ENCODE measurements at regions not wholly inside any gene's neighbourhood (a gene's known extent, or its start where the extent isn't known, plus 50 kb on each side); places are given as distances from the start of the nearest gene placed in this dataset.

DNA sequence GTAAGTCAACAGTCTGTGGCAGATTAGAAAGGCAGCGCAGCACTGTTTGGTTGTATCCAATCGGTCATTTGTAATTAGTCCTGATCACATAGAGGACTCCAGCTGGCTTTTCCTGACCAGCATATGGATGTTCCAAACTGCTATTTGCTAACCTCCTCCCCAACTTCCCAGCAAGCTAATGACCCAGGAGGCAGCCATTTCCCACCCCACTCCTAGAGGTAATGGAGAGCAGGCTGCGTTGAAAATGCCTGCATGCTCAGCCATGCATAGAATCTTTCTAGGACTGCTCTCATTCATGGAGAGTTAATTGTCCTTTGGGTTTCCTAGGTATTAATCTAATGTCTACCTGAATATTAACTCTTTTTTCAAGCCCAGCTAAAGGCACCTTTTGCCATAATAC, 850.6 kb upstream of the WWC1 start:
- peak in 1 of 2 experiments; percentile 0 for DNase-seq

DNA sequence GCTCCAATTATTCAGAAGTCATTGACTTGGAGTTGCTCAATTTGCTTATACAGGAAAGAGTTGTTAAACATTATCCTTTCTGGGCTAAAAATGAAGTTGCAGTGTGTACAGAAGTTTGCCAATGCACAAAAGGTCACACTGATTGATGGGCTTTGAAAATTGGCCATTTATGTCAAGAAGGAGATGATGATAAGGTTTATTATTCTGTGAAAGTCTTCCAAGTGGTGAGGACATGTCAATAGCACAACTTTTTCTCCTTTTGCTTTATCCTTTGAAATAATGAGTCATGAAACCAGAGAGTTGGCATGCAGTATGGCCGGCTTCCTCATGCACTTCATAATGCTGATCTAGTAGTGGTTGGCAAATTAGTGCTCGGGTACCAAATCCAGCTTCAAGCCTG, 848.5 kb upstream of the WWC1 start:
- no peak for DNase-seq

DNA sequence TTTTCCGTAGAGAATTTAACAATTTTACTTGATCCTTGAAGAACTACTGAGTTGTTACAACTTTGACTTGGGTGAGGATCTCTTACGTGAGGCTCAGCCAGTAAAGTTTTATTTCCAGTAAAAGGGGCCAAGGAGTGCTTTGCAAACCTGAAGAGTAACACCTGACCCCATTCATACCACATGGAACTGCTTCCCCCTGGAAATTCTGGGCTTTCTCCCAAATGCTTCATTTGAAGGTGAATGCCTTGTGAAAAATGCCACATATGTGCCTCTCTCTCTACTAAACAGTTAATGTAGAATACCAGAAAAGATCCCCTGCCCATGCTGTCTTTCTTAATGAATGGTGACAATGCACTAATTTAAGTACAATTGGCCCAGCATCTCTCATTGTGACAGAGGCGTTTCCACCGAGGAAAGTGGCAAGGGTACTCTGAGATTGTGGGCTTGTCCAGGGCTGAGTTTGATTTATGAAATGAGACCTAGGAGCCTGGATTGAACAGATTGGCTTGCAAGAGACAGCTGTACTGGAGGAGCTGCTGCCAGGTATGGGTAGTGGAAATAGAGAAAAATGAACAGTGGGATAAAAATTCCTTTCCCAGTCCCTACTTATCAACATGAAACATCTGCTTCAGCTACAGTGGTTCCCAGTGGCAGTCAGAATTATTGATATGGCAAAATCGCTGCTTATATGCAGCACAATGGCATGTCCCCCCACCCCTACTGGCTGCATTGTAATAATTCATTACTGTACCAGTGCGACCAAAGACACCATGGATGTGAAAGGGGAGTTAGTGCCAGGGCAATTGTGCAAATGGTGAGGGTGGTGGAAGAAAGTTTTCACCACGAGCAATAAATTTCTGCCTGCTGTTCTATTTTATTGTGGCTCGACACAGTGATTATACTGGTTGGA, 843.7 kb upstream of the WWC1 start:
- no peak for DNase-seq

DNA sequence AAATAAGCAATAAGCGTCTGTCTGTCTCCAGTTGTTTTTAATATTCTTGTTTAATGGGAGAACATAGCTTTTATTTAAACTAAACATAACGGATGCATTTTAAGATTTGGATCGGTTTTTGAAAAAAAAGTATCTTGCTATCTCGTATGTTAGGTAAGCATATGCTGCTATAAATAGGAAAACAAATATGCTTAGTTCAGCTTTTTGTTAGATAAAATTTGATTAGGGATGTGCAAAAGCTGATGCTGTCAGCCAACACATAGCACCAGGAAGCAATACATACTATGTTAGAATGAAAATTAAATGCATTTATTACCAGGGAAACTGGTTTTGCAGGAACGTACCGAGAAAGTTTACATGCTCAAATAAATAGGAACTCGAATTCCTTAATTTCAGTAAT, 843.1 kb upstream of the WWC1 start:
- no peak for DNase-seq

DNA sequence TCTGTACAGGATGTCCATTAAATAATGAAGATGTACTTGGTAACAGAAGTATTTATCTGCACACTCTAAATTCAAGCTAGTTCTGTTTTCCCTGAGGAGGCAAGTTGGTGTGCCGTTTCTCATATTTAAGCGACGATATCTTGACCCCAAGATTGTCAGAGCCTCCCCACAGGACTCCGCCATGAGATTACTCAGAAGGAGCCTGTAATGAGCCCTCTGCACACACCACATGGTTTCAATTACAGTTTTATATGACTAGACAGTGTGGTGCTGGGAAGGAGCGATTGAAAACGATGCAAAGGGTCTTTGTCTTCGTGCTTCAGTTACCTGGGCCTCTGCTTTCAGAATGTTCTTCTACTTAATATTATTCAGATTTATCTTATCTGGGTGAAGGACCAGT, 840.4 kb upstream of the WWC1 start:
- DNase-seq = no peak

DNA sequence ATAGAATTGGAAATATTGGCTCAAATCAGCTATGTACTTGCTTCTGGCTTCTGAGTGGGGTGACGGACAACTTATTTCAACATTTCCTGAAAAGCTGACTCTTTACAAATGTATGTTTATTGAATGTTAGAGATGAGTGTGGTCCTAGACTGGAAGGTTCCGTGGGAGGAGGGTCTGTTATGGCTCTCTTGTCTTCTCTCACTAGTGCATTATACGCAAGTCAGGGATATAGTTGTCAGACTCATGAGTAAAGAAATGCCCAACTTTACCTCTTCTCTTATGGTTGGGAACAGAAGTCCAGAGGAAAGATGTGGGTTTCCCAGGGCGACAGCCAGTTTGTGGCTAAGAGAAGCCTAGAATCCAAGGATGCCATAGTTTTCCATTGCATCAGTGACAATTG, 839.3 kb upstream of the WWC1 start:
- no peak for DNase-seq

DNA sequence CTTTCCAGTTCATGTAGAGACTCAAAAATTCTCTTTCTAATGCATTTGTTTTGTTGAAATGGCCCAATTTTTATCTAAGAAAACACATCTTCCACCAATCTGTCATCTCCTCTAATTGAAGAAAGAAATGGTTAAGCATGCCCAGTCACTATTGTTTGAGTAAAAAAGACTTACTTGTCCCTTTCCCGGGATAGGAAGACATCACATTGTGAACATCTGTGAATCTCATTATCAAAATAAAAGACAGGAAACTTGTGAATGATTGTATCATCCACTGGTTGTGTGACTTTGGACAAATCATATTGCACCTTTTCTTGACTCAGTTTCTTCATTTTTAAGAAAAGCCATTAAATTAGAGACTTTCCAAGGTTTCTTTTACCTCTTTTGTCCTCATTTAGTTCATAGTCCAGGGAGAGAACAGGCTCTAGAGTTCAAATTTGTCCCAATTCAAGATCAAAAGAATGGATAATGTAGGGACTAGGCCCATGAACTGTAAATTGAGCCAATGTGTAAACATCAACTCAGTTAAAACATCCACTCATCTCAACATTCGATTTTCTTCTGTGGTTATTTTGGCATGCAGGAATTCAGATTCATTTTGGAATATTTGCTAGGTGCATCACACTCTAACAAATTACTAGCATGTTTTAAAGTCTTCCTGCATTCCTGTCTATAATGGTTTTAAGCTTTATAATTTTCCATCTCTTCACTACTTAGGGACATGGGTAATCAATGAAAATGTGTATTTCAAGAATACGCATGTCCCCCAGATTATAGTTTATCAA, 838.0 kb upstream of the WWC1 start:
- no peak for DNase-seq

DNA sequence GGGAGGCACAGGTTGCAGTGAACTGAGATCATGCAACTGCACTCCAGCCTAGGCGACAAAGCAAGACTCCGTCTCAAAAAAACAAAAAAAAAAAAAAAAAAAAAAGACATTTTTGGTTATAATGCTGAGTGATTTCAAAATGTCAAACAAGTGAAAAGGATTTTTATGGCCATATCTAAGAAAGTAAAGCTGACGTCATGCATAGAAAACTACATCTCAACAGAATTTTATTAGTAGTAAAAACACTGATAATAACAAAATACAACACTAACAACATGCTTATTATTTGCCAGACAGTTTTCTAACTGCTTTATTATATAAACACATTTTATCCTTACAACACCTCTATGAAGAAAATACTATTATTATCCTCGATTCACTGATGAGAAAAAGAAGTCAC, 833.0 kb upstream of the WWC1 start:
- no peak for DNase-seq

DNA sequence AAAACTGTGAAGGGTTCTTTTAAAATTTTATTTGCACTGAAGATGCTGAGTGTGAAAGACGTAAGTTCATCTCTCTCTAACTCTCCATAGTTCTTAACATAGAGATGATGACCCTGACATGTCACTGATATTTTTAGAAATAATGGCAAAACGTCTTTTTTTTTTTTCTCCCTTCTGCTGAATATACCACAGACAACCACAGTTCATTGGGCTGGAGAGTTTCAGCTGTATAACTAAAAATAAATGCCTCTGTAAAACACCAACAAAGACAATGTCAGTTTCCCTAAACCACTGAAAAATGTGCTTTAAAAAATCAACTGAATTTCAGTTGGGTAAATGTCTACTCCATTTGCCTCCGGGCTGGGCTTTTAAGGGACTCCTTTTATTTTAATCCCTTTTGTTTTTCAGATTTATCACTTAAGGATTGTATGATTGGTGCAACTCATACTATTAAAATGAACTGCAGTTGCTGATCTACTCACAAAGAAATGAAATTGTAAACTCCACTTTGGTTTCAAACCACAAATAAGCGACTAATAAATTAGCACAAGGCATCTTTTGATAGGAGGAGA, 830.9 kb upstream of the WWC1 start:
- no peak for DNase-seq

DNA sequence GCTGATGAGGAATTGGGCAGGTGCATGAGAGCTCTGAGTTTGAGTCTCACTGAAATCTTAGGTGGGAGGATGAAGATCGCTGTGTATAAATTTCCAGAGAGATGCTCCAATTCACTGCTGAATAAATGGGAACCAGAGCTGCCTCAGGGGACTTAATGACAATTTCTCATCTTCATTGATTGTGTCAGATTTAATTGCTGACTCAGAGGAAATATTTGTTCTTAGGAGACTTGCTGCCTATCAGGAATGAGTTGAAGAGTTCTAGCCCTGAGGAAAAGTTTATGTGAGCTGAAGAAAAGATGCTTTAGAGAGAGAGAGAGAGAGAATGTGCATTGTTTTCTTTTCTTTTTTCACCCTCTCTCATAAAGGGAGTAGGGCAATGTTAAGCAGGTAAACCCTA, 827.5 kb upstream of the WWC1 start:
- no peak for DNase-seq

DNA sequence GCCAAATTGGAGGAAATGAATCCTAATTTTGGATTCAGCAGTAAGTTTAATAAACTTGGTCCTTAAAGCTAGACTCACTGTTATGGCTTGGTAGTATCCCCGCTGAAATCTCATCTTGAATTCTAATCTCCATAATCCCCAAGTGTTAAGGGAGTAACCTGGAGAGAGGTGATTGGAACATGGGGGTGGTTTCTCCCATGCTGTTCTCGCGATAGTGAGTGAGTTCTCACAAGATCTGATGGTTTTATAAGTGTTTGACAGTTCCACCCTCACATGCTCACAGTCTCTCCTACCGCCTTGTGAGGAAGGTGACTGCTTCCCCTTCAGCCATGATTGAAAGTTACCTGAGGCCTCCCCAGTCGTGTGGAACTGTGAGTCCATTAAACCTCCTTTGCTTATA, 824.5 kb upstream of the WWC1 start:
- DNase-seq = no peak

DNA sequence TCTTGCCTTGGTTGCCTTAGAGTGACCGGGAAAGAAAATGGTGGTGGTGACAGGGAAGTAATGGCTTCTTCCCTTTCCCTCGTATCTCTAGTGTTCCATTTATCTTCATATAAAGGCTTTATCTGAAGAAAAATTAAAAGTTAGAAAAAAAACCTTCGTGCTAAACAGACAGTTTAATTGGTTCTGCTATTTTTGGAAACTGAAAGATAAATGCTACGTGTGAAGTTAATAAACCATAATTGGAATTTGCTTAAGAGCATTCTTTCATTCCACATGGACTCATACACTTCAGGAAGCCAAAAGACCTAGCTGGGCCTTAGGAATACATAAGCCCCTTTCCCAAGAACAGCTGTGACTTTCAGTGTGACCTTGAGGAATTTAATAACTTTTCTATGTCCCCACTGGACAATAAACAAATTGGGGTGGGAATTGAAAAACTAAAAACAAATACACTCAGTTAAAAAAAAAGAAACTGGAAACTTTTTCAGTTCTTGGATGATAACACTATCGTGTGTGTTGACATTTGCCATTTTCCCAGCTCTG, 818.8 kb upstream of the WWC1 start:
- DNase-seq = no peak

DNA sequence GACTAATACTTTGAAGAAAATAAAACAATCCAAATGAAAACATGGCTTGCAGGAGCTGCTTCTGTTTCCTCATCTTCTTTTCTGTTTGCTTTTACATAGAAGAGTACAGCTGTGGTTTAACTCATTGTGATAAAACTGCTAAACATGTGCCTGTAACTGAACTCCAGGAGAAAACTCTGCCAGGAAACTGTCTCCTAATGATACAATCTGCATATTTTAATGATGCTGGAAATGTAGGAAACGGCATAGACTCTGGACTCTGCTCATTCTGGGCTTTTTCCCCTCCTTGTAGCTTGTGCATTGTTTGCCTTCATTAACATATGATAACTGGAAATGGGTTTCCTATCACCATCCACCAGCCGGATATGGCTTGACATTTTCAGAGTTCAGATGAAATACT, 813.3 kb upstream of the WWC1 start:
- no peak for DNase-seq

DNA sequence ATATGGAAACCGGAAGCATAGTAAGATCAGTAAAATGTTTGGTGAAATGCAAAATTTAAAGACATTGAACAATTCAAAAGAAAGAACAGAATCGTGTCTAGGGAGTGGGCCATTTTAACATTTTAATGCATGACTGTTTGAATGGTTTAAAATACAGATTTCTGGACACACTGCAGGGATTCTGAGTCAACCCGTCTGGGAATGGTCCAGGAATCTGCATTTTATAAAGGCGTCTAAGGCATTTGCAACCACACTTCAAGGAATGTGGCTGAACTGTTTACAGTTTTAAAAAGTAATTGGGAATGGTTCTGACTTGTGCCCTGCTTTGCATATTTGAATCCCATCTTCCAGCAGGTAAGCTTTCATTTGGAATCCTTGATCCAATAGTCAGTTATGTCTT, 811.7 kb upstream of the WWC1 start:
- no peak for DNase-seq

DNA sequence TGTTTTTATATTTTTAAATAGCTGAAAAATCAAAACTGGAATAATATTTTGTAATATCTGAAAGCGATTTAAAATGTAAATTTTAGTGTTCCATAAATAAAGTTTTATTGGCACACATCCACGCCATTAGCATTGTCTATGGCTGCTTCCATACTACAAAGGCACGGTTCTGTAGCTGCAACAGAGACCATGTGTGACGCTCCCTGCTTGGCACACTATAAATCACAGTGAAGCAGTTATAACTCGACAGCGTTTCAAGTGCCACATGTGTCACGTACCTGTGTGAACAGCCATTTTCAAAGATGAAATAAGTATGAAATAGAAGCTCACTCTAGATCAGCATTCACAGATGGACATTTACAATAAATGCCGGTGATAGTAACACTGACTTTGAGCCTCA, 810.1 kb upstream of the WWC1 start:
- DNase-seq = no peak

DNA sequence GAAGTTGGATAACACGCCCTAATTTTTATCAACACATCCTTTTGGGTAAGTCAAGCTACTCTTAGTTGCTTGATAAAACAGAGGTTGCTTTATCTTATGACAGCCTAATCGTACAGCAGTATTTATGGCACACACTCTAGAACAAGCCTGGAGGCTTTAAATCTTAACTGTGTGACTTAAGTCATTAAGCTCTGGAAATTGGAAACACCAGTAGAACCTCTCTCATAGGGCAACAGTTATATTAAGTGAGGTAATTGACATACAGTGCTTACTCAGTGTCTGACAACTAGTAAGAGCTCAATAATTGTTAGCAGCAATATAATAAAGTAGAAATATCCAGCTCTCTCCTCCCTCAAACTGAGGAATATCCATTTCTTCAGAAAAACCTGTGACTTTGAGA, 808.9 kb upstream of the WWC1 start:
- DNase-seq = no peak

DNA sequence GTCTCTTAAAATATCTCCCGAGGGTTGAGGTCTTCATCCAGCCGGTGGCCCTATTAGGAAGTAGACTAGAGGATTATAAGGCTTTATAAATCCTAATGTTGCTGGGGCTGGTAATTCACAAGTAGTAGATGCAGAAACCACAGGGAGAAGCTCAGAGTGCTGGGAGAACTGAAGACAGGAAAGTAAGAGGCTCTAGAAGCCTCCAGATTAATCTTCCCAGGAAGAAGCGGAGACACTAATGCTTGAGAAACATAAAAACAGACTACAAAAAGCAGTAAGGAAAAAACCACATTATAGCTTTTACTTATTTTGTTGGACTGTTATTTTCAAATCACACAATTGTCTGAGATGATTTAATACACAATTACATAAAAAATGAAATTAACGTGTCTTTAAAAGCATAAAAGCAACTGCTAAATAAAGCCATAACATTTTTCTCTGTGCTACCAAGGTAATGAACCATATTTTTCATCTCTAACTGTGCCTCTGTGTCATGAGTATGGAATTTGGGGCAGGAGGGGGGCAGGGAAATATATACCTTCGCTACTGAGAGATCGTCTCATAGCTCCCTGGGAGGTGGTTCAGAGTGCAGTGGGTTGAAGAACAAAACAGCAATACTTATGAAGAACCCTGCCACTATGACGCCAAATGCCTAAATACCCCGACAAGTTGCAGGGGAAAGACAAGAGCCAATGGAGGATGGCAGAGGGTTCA, 806.2 kb upstream of the WWC1 start:
- no peak for DNase-seq

DNA sequence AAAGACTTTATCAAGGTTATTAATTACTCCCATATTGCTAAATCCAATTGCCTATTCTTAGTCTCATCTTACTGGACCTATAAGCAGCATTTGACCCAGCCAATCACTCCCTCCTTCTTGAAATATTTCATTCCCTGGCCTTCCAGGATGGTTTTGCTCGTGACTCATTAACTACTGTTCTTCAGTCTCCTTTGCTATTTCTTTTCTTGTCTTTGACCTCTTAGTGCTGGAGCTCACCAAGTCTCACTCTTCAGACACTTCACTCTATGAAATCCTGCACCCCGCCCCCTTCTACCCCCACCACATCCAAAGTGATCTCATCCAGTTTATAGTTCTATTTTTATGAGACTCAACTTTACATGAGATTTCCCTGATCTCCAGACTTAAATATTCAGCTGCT, 803.1 kb upstream of the WWC1 start:
- no peak for DNase-seq

DNA sequence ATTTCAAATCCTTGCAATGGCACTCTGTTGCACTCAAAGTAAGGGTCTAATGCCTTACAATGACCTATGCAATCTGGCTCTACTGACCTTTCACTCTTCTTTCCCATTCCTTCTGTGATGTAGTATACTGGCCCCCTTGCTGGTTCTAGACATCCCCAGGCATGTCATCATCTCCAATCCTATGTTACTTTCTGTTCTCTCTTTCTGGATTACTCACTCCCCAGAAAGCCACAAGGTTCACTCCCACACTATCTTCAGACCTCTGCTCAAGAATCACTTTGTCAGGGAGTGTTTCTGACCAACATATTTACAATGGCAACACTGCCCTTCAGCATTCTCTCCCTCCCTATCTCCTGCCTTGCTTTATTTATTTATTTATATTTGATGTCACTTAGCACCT, 802.2 kb upstream of the WWC1 start:
- no peak for DNase-seq

DNA sequence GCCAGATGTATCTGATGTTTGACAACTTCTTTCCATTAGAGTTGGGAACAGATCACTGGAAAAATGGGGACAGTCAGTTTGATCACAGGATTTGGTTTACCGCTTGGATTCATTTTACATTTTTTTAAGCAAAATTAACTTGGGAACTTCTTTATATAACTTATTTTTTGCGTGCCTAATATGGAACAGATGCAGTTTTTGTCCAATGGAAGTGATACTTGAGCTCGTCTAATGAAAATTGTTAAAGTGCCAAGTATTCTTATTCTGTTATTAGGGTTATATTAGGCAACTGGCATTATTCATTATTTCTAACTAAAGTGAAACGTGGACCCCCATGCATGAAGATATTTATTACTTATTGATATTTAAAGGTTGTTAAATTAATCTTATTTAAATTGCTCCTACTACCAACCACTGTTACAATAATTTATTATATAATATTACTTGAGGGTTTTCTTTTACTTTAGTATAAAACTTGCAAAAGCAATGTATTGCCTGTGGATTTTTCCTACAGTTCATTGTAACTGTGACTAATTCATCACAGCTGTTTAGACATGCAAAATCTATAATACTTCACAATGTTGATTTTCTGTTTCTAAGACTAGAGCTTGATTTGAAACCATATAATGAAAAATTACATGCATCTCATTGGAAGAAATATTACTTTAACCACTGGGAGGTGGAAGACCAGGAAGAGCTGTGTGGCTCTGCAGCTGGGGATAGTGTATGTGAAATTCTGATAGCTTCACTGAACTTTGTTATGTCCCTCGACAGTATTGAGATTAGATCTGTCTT, 787.3 kb upstream of the WWC1 start:
- DNase-seq = no peak

DNA sequence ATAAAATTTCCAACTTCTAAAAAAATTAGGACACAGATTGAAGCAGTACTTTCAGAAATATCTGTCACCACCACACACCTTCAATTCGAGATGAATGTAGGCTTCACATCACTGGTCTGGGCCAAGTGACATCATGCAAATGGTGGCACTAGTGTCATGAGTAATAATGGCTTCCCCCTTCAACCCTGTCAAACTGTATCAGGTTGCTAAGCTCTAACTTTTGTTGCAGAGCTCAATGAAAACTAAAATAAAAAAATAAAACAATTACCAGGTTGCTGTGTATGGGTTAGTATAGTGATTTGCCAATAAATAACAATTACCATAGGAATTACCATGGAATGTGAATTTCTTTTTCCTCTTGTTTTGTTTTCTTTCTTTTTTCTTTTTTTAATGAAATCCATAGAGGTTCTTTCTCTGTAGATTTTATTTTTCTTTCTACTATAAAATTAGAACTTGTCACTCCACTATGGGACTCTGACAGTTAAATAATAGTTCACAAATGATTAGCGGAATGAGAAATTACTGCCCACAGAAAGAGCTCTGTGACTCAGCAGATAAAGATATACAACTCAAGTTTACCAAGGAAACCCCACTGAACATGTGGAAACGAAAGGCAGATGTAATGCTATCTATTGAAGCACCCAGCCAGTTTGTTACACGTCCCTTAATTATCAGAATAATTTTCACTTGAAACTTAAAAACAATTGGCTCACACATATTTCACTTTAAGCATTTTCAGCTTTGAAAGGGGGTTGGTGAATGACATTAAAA, 783.8 kb upstream of the WWC1 start:
- DNase-seq = no peak
